SK-N-SH (cell line): ENCODE measurements at regions not wholly inside any gene's neighbourhood (a gene's known extent, or its start where the extent isn't known, plus 50 kb on each side); places are given as distances from the start of the nearest gene placed in this dataset.

Experiments used
- CTCF ChIA-PET: fragments of 300-600, 350-600 bp; formaldehyde crosslinking; extraction: SDS; loops from one replicate; lab custom pipeline; 2021; lab: Yijun Ruan, JAX
- POLR2A ChIA-PET: fragments of 350-600 bp; sonication (Branson Sonifier 250); formaldehyde crosslinking; extraction: SDS; loops from one replicate; lab custom pipeline; 2020; ENCODE audit warnings: antibody characterized with exemption, inconsistent platforms; lab: Yijun Ruan, JAX
- DNase-seq: peaks from one replicate; pipeline ENCODE4 v3.0.0; 2012
- H2AFZ ChIP-seq: fragments of 200-600 bp; sonication (generic); 2 replicates; pipeline ENCODE4 v1.8.1; 2016; ENCODE audit warnings: antibody characterized with exemption, mild to moderate bottlenecking, low read depth
- H3F3A ChIP-seq: fragments of 200-600 bp; sonication (generic); replicated peaks from 2 replicates; pipeline ENCODE3; 2016; ENCODE audit warnings: antibody characterized with exemption, mild to moderate bottlenecking; ENCODE audit not compliant: insufficient read depth
- H3K27ac ChIP-seq, 2 experiments: fragments of 200-500 bp in 1 of 2; fragments of 200-600 bp in 1 of 2; sonication (Bioruptor generic) in 1 of 2; sonication (generic), shearing (Covaris generic) in 1 of 2; 2 replicates each; pipeline versions ENCODE4 v1.5.1 to v1.6.1; 2014 to 2016; ENCODE audit warnings: low read depth in 2 of 2, inconsistent platforms in 1 of 2, low read length in 1 of 2, mild to moderate bottlenecking in 1 of 2, mixed read lengths in 1 of 2
- H3K27me3 ChIP-seq: fragments of 200-600 bp; sonication (generic), shearing (Covaris generic); 2 replicates; pipeline ENCODE4 v1.6.1; 2016; ENCODE audit warnings: mixed run types; ENCODE audit not compliant: insufficient read depth
- H3K36me3 ChIP-seq, 2 experiments: fragments of 200-500 bp in 1 of 2; fragments of 200-600 bp in 1 of 2; sonication (Bioruptor generic) in 1 of 2; sonication (generic) in 1 of 2; replicated peaks in 1 of 2; 2 replicates each; pipeline versions ENCODE3 to v1.5.1; 2014 to 2016; ENCODE audit warnings: low read length in 1 of 2, mild to moderate bottlenecking in 1 of 2; ENCODE audit not compliant: insufficient read depth in 2 of 2, control insufficient read depth in 1 of 2
- H3K4me1 ChIP-seq, 2 experiments: fragments of 200-500 bp in 1 of 2; fragments of 200-600 bp in 1 of 2; sonication (Bioruptor generic) in 1 of 2; sonication (generic), shearing (Covaris generic) in 1 of 2; 2 replicates each; pipeline versions ENCODE4 v1.5.1 to v1.6.1; 2014 to 2016; ENCODE audit warnings: low read depth in 1 of 2, low read length in 1 of 2, mixed run types in 1 of 2; ENCODE audit not compliant: insufficient read depth in 2 of 2, control insufficient read depth in 1 of 2
- H3K4me2 ChIP-seq: fragments of 200-600 bp; sonication (generic), shearing (Covaris generic); 2 replicates; pipeline ENCODE4 v1.6.1; 2017; ENCODE audit warnings: mixed run types
- H3K4me3 ChIP-seq, 2 experiments: fragments of 200-500 bp in 1 of 2; fragments of 200-600 bp in 1 of 2; sonication (Bioruptor generic) in 1 of 2; sonication (generic), shearing (Covaris generic) in 1 of 2; 2 replicates each; pipeline versions ENCODE4 v1.5.1 to v1.8.1; 2014 to 2016; ENCODE audit warnings: low read depth in 2 of 2, inconsistent platforms in 1 of 2, low read length in 1 of 2, mild to moderate bottlenecking in 1 of 2, mixed read lengths in 1 of 2, moderate library complexity in 1 of 2
- H3K79me2 ChIP-seq: fragments of 200-600 bp; sonication (generic); 2 replicates; pipeline ENCODE4 v1.8.1; 2017; ENCODE audit warnings: mild to moderate bottlenecking; ENCODE audit not compliant: insufficient read depth
- H3K9ac ChIP-seq: fragments of 200-600 bp; sonication (generic); 2 replicates; pipeline ENCODE4 v1.6.1; 2017; ENCODE audit warnings: mixed run types
- H3K9me2 ChIP-seq: fragments of 200-600 bp; sonication (generic); 2 replicates; pipeline ENCODE4 v1.6.1; 2017; ENCODE audit warnings: mixed run types
- H3K9me3 ChIP-seq: fragments of 200-600 bp; sonication (generic); 2 replicates; pipeline ENCODE4 v1.6.1; 2017; ENCODE audit warnings: mixed run types, mild to moderate bottlenecking, moderate library complexity
- H4K20me1 ChIP-seq: fragments of 200-600 bp; sonication (generic); 2 replicates; pipeline ENCODE4 v1.6.1; 2017; ENCODE audit warnings: mild to moderate bottlenecking, mixed run types; ENCODE audit not compliant: insufficient read depth
- ELF1 ChIP-seq: IDR thresholded peaks from 2 replicates; pipeline ENCODE4 v1.4.0; 2012
- EZH2phosphoT487 ChIP-seq: fragments of 200-600 bp; sonication (generic); IDR thresholded peaks from 2 replicates; pipeline ENCODE4 v1.6.1; 2017; ENCODE audit warnings: low read depth, mixed run types, mild to moderate bottlenecking, antibody characterized with exemption, moderate library complexity, borderline replicate concordance
- FOXJ3 ChIP-seq: sonication (generic); formaldehyde crosslinking; IDR thresholded peaks from 2 replicates; pipeline ENCODE4 v1.5.1; 2020; ENCODE audit warnings: mild to moderate bottlenecking, missing genetic modification reagents
- GABPA ChIP-seq: IDR thresholded peaks from 2 replicates; pipeline ENCODE4 v1.4.0; 2012; ENCODE audit warnings: low read depth, mild to moderate bottlenecking
- IRF3 ChIP-seq: fragments of 150-350 bp; IDR thresholded peaks from 2 replicates; pipeline ENCODE4 v1.6.1; 2016; ENCODE audit warnings: mild to moderate bottlenecking, low read depth, low read length
- JUND ChIP-seq: IDR thresholded peaks from 2 replicates; pipeline ENCODE4 v1.4.0; 2012
- MEF2A ChIP-seq: IDR thresholded peaks from 2 replicates; pipeline ENCODE4 v1.4.0; 2012; ENCODE audit warnings: low read depth, borderline replicate concordance
- MXI1 ChIP-seq: IDR thresholded peaks from 2 replicates; pipeline ENCODE4 v1.6.1; 2012; ENCODE audit warnings: mild to moderate bottlenecking, low read depth, low read length, improper control_type of control experiment
- NFIC ChIP-seq: IDR thresholded peaks from 2 replicates; pipeline ENCODE4 v1.4.0; 2012; ENCODE audit warnings: borderline replicate concordance
- NRF1 ChIP-seq: IDR thresholded peaks from 2 replicates; pipeline ENCODE4 v1.6.1; 2012; ENCODE audit warnings: low read depth, mild to moderate bottlenecking, low read length
- RAD21 ChIP-seq: IDR thresholded peaks from 2 replicates; pipeline ENCODE4 v1.6.1; 2012; ENCODE audit warnings: mild to moderate bottlenecking, low read length
- RFX5 ChIP-seq: IDR thresholded peaks from 2 replicates; pipeline ENCODE4 v1.6.1; 2012; ENCODE audit warnings: mild to moderate bottlenecking, improper control_type of control experiment, low read length
- RXRA ChIP-seq: IDR thresholded peaks from 2 replicates; pipeline ENCODE4 v1.4.0; 2012; ENCODE audit warnings: low read depth, mild to moderate bottlenecking, borderline replicate concordance
- SMC3 ChIP-seq: IDR thresholded peaks from 2 replicates; pipeline ENCODE4 v1.6.1; 2012; ENCODE audit warnings: low read depth, low read length, improper control_type of control experiment
- TAF1 ChIP-seq: IDR thresholded peaks from 2 replicates; pipeline ENCODE4 v1.6.1; 2012; ENCODE audit warnings: low read depth, mild to moderate bottlenecking, low read length, moderate library complexity, borderline replicate concordance
- USF1 ChIP-seq: IDR thresholded peaks from 2 replicates; pipeline ENCODE4 v1.4.0; 2012; ENCODE audit warnings: low read depth, borderline replicate concordance
- USF2 ChIP-seq: fragments of 150-350 bp; IDR thresholded peaks from 2 replicates; pipeline ENCODE4 v1.6.1; 2017; ENCODE audit warnings: antibody characterized with exemption, low read length, low read depth, borderline replicate concordance
- YY1 ChIP-seq: IDR thresholded peaks from 2 replicates; pipeline ENCODE4 v1.4.0; 2012; ENCODE audit warnings: low read depth, mild to moderate bottlenecking
- ZBTB33 ChIP-seq: IDR thresholded peaks from 2 replicates; pipeline ENCODE4 v1.4.0; 2012; ENCODE audit warnings: low read depth, borderline replicate concordance
- WGBS: methylation state at CpG from one replicate; pipeline ENCODE4 v1.1.6; 2017; ENCODE audit warnings: low lambda C conversion rate; 5-methylcytosine and 5-hydroxymethylcytosine counted together

- Histone ChIP-seq H3K27ac (no peak overlapping the region), H3K79me2 (no peaks in the 10 kb centered on the region), H3K36me3 (no peaks in the 10 kb centered on the region), H3K9me2 (no peaks in the 10 kb centered on the region), H3K9me3 (no peaks in the 10 kb centered on the region), H3K27me3 (no peaks in the 10 kb centered on the region)
- ChIA-PET CTCF (interaction anchor here (0.7 kb wide), 1 partner anchor 37 kb away, joined by 3 read pairs; no protein-coding TSS in a partner anchor), POLR2A (no interaction called here)
- DNase-seq = no peak
- no peak for TF ChIP-seq MXI1
- TF ChIP-seq, all 33 proteins: peak for 0
- Histone ChIP-seq H3K9ac (no peak overlapping the region), H3F3A (no peaks in the 10 kb centered on the region), H4K20me1 (no peaks in the 10 kb centered on the region), H3K4me3 (no peak overlapping the region), H3K4me2 (no peak overlapping the region), H2AFZ (no peak overlapping the region), H3K4me1 (no peaks in the 10 kb centered on the region)
- 67% methylated on average over 1 of the region's 1 CpG for WGBS
These were observed 1137.7 kb upstream of the TENM3 start for GRCh38 chr4:181105487-181105886.

GRCh38 chr4:181106398-181106797 is 1136.8 kb upstream of the TENM3 start:
- H3K79me2 ChIP-seq = no peaks in the 10 kb centered on the region
- H3K9me2 ChIP-seq = no peaks in the 10 kb centered on the region
- CTCF ChIA-PET = interaction anchor here (0.7 kb wide), 1 partner anchor 37 kb away, joined by 3 read pairs; no protein-coding TSS in a partner anchor
- H3K4me1 ChIP-seq = no peaks in the 10 kb centered on the region
- DNase-seq = no peak
- H3K4me3 ChIP-seq = no peak overlapping the region
- no peaks in the 10 kb centered on the region for H3F3A ChIP-seq
- H3K27me3 ChIP-seq = no peaks in the 10 kb centered on the region
- no peak overlapping the region for H3K9ac ChIP-seq
- no peak overlapping the region for H3K4me2 ChIP-seq
- no peak overlapping the region for H3K27ac ChIP-seq
- no peak for TF ChIP-seq RAD21
- no peak for TF ChIP-seq JUND
- POLR2A ChIA-PET = no interaction called here
- H4K20me1 ChIP-seq = no peaks in the 10 kb centered on the region
- no peaks in the 10 kb centered on the region for H3K36me3 ChIP-seq
- H2AFZ ChIP-seq = no peak overlapping the region
- no peaks in the 10 kb centered on the region for H3K9me3 ChIP-seq
- 14% methylated on average over 2 of the region's 2 CpGs for WGBS

- Histone ChIP-seq H3K79me2 (no peaks in the 10 kb centered on the region), H3F3A (no peaks in the 10 kb centered on the region), H3K4me3 (no peak overlapping the region), H3K9me2 (no peaks in the 10 kb centered on the region), H3K9ac (no peak overlapping the region), H3K4me1 (no peaks in the 10 kb centered on the region), H4K20me1 (no peaks in the 10 kb centered on the region), H3K9me3 (no peaks in the 10 kb centered on the region), H3K36me3 (no peaks in the 10 kb centered on the region), H3K4me2 (no peak overlapping the region), H3K27ac (no peak overlapping the region), H3K27me3 (no peaks in the 10 kb centered on the region), H2AFZ (no peak overlapping the region)
- CTCF ChIA-PET = no interaction called here
- DNase-seq = no peak
- 19% methylated on average over 3 of the region's 3 CpGs for WGBS
- no peak for TF ChIP-seq MEF2A
- TF ChIP-seq NFIC = no peak
- no peak for TF ChIP-seq YY1
- TF ChIP-seq RXRA = no peak
- TF ChIP-seq USF1 = no peak
- TF ChIP-seq SMC3 = no peak
- no peak for TF ChIP-seq ELF1
- no peak for TF ChIP-seq EZH2phosphoT487
- no peak for TF ChIP-seq TAF1
- no peak for TF ChIP-seq GABPA
- TF ChIP-seq RFX5 = no peak
- TF ChIP-seq RAD21 = no peak
- no peak for TF ChIP-seq ZBTB33
- no peak for TF ChIP-seq FOXJ3
- no peak for TF ChIP-seq USF2
- no peak for TF ChIP-seq IRF3
- no peak for TF ChIP-seq NRF1
- POLR2A ChIA-PET = no interaction called here
These were observed 1135.0 kb upstream of the TENM3 start for GRCh38 chr4:181108237-181108636.
